CD14-positive monocyte (primary cell): ENCODE measurements at regions not wholly inside any gene's neighbourhood (a gene's known extent, or its start where the extent isn't known, plus 50 kb on each side); places are given as distances from the start of the nearest gene placed in this dataset.

Experiments
- DNase-seq, 3 donors: peaks; one replicate each; pipeline ENCODE4 v3.0.0-alpha.2; 2011 to 2022
- H2AFZ ChIP-seq: 2 replicates; pipeline ENCODE4 v1.6.0; 2012; ENCODE audit warnings: mild to moderate bottlenecking, low read depth, low read length, inconsistent platforms; ENCODE audit not compliant: insufficient read depth, poor library complexity, severe bottlenecking
- H3K27ac ChIP-seq, 2 donors: 1 replicate in 1 of 2; 2 replicates in 1 of 2; pipeline ENCODE4 v1.5.1; 2012 to 2013; ENCODE audit warnings: low read length in 2 of 2, control low read depth in 1 of 2, inconsistent platforms in 1 of 2, low read depth in 1 of 2, mild to moderate bottlenecking in 1 of 2
- H3K27me3 ChIP-seq, 2 donors: one replicate each; pipeline versions ENCODE4 v1.6.0 to v1.6.1; 2011 to 2013; ENCODE audit warnings: low read length in 2 of 2; ENCODE audit not compliant: control insufficient read depth in 2 of 2, insufficient read depth in 2 of 2
- H3K36me3 ChIP-seq, 2 donors: replicated peaks in 1 of 2; 1 replicate in 1 of 2; 2 replicates in 1 of 2; pipeline versions ENCODE4 v1.5.1 to v1.6.1; 2012 to 2013; ENCODE audit warnings: low read length in 2 of 2, control low read depth in 1 of 2, inconsistent platforms in 1 of 2, mild to moderate bottlenecking in 1 of 2; ENCODE audit not compliant: insufficient read depth in 2 of 2, control insufficient read depth in 1 of 2
- H3K4me1 ChIP-seq, 2 donors: 1 replicate in 1 of 2; 2 replicates in 1 of 2; pipeline versions ENCODE4 v1.5.1 to v1.6.1; 2012 to 2013; ENCODE audit warnings: low read length in 2 of 2, control low read depth in 1 of 2, inconsistent platforms in 1 of 2, mild to moderate bottlenecking in 1 of 2, moderate library complexity in 1 of 2; ENCODE audit not compliant: insufficient read depth in 2 of 2, control insufficient read depth in 1 of 2
- H3K4me2 ChIP-seq: replicated peaks from 2 replicates; pipeline ENCODE3; 2012; ENCODE audit warnings: low read length, moderate library complexity, mild to moderate bottlenecking; ENCODE audit not compliant: poor library complexity, severe bottlenecking; ENCODE audit errors: extremely low read depth
- H3K4me3 ChIP-seq, 3 experiments: fragments of 200-600 bp in 1 of 3; sonication (generic) in 1 of 3; replicated peaks in 1 of 3; 1 replicate in 2 of 3; 2 replicates in 1 of 3; pipeline ENCODE4 v1.5.1; 2011 to 2013; ENCODE audit warnings: low read length in 3 of 3, mild to moderate bottlenecking in 3 of 3, control low read depth in 2 of 3, low read depth in 2 of 3, inconsistent platforms in 1 of 3, moderate library complexity in 1 of 3
- H3K79me2 ChIP-seq: 2 replicates; pipeline ENCODE4 v1.6.0; 2012; ENCODE audit warnings: mild to moderate bottlenecking, control low read depth, inconsistent platforms, low read length, moderate library complexity; ENCODE audit not compliant: insufficient read depth
- H3K9ac ChIP-seq: 2 replicates; pipeline ENCODE4 v1.6.0; 2017; ENCODE audit warnings: low read length, mild to moderate bottlenecking; ENCODE audit not compliant: insufficient read depth, poor library complexity, severe bottlenecking
- H3K9me3 ChIP-seq, 2 donors: replicated peaks in 1 of 2; 1 replicate in 1 of 2; 2 replicates in 1 of 2; pipeline versions ENCODE4 v1.5.1 to v1.6.1; 2012 to 2013; ENCODE audit warnings: low read length in 2 of 2, control low read depth in 1 of 2; ENCODE audit not compliant: control insufficient read depth in 1 of 2, insufficient read depth in 1 of 2
- H4K20me1 ChIP-seq: 2 replicates; pipeline ENCODE4 v1.6.0; 2012; ENCODE audit warnings: mild to moderate bottlenecking, low read length, control low read depth, moderate library complexity; ENCODE audit not compliant: insufficient read depth
- H3K27ac Mint-ChIP-seq, 7 donors: one replicate each; pipeline ENCODE4 v1.8.0; 2020; ENCODE audit warnings: mild to moderate bottlenecking in 7 of 7, mixed read lengths in 7 of 7, moderate library complexity in 6 of 7, inconsistent platforms in 2 of 7
- H3K27me3 Mint-ChIP-seq, 3 donors: one replicate each; pipeline ENCODE4 v1.8.0; 2021 to 2022; ENCODE audit warnings: low read depth in 3 of 3, mild to moderate bottlenecking in 3 of 3, mixed read lengths in 3 of 3, moderate library complexity in 3 of 3, inconsistent platforms in 1 of 3
- H3K36me3 Mint-ChIP-seq, 2 donors: one replicate each; pipeline ENCODE4 v1.8.0; 2020; ENCODE audit warnings: mixed read lengths in 2 of 2, inconsistent platforms in 1 of 2, mild to moderate bottlenecking in 1 of 2
- H3K4me1 Mint-ChIP-seq: one replicate; pipeline ENCODE4 v1.8.0; 2020; ENCODE audit warnings: mild to moderate bottlenecking, mixed read lengths
- H3K4me3 Mint-ChIP-seq, 2 donors: one replicate each; pipeline ENCODE4 v1.8.0; 2020; ENCODE audit warnings: mild to moderate bottlenecking in 2 of 2, mixed read lengths in 2 of 2, moderate library complexity in 1 of 2
- H3K9me3 Mint-ChIP-seq, 7 donors: one replicate each; pipeline ENCODE4 v1.8.0; 2020 to 2022; ENCODE audit warnings: mixed read lengths in 7 of 7, mild to moderate bottlenecking in 6 of 7, moderate library complexity in 6 of 7, inconsistent platforms in 2 of 7
- CTCF ChIP-seq: fragments of 200-600 bp; IDR thresholded peaks from one replicate; pipeline ENCODE4 v1.8.0; 2022; ENCODE audit warnings: antibody characterized with exemption, mild to moderate bottlenecking
- WGBS: methylation state at CpG from one replicate; pipeline ENCODE4 v1.1.5; 2013; ENCODE audit warnings: missing lambda C conversion rate; ENCODE audit not compliant: insufficient coverage; 5-methylcytosine and 5-hydroxymethylcytosine counted together
- intact Hi-C, 2 donors: fragments of 100-400 bp; cut with micrococcal nuclease; formaldehyde crosslinking; loops; one replicate each; pipeline versions ENCODE4 v1.15.0 to v1.15.1; 2023

DNA sequence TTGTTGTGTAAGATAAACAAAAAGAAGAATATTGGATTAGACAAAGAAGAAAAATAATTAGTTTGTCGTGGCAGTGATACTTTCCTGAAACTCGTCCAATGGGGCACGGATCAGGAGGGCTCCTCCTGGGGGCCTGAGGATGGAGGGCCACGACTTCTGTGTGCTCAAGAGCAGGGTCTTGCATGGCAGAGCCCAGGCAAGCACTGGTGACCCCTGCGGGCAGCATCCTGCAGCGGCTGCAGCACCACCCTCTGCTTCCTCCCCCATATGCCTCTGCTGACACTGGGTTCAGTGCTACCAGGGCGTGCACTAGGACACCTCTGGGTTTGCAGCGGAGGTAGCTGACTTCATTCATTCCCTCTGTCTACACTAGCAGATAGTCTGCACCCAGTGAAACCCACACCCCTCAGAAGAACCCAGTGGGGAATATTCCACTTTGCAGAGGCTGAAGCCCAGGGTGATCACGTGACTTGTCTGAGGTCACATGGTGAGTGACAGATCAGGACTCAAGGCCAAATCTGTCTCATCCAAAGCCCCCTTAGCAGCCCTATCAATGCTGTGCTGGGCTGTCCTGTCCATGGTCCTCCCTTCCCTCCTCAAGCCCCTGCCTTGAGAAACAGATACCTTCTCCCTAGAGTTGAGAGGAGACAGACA is 375.5 kb downstream of the TCERG1L start:
- Mint-ChIP-seq H3K27ac (no peak overlapping the region), H3K27me3 (peaks cover 4 to 6% (median 4%) of the 10 kb centered on the region in 3 donors), H3K4me1 (no peaks in the 10 kb centered on the region), H3K36me3 (no peaks in the 10 kb centered on the region), H3K9me3 (no peaks in the 10 kb centered on the region), H3K4me3 (no peak overlapping the region)
- intact Hi-C loops, result no loop called here
- no peaks in the 10 kb centered on the region for H3K27me3 ChIP-seq
- no peak for DNase-seq
- H3K9me3 ChIP-seq, result no peaks in the 10 kb centered on the region
- no peak overlapping the region for H3K4me3 ChIP-seq
- no peak overlapping the region for H2AFZ ChIP-seq
- no peaks in the 10 kb centered on the region for H3K79me2 ChIP-seq
- H4K20me1 ChIP-seq, result no peaks in the 10 kb centered on the region
- no peak for TF ChIP-seq CTCF
- H3K9ac ChIP-seq, result no peak overlapping the region
- 82% methylated on average over 7 of the region's 9 CpGs for WGBS
- no peak overlapping the region for H3K27ac ChIP-seq
- no peaks in the 10 kb centered on the region for H3K4me1 ChIP-seq
- no peaks in the 10 kb centered on the region for H3K36me3 ChIP-seq
- no peak overlapping the region for H3K4me2 ChIP-seq

- Mint-ChIP-seq H3K27ac (no peak overlapping the region), H3K36me3 (no peaks in the 10 kb centered on the region)
Measured at GRCh38 chr10:130936851-130937250, 374.7 kb downstream of the TCERG1L start.

More at GRCh38 chr10:130936851-130937250, 374.7 kb downstream of the TCERG1L start:
- intact Hi-C loops, result no loop called here
- no peak for TF ChIP-seq CTCF
- DNase-seq, result no peak
- no peak overlapping the region for H2AFZ ChIP-seq
- no peak overlapping the region for H3K9ac ChIP-seq
- H3K27ac ChIP-seq, result no peak overlapping the region
- H3K79me2 ChIP-seq, result no peaks in the 10 kb centered on the region
- no peaks in the 10 kb centered on the region for H3K4me1 Mint-ChIP-seq
- no peaks in the 10 kb centered on the region for H3K9me3 ChIP-seq
- no peaks in the 10 kb centered on the region for H3K36me3 ChIP-seq
- H3K9me3 Mint-ChIP-seq, result no peaks in the 10 kb centered on the region
- no peak overlapping the region for H3K4me2 ChIP-seq
- no peaks in the 10 kb centered on the region for H4K20me1 ChIP-seq
- no peaks in the 10 kb centered on the region for H3K4me1 ChIP-seq
- WGBS, result 89% methylated on average over 5 of the region's 5 CpGs
- H3K27me3 Mint-ChIP-seq, result peaks cover 4 to 5% (median 4%) of the 10 kb centered on the region in 3 donors
- no peaks in the 10 kb centered on the region for H3K27me3 ChIP-seq
- no peak overlapping the region for H3K4me3 ChIP-seq
- H3K4me3 Mint-ChIP-seq, result no peak overlapping the region
